ENCODE measurements at regions not wholly inside any gene's neighbourhood (a gene's known extent, or its start where the extent isn't known, plus 50 kb on each side); places are given as distances from the start of the nearest gene placed in this dataset.
"Not testable (repeated sequence)": the region's sequence is repeated elsewhere in the genome, so short reads cannot be mapped to it uniquely, and the experiment has no call there.

- Histone ChIP-seq H3K4me3 (no peak overlapping the region), H3K36me3 (no peaks in the 10 kb centered on the region), H3K9me3 (no peaks in the 10 kb centered on the region), H3K4me1 (no peaks in the 10 kb centered on the region), H3K27ac (no peak overlapping the region), H3K27me3 (no peaks in the 10 kb centered on the region)
- no peak for DNase-seq
- TF ChIP-seq CTCF (IDR thresholded peaks at IDR 0.05) = no peak
- TF ChIP-seq POLR2A (IDR thresholded peaks at IDR 0.05) = no peak
- intact Hi-C loops (cut with DNase I) = no loop called here
- 29 to 44% methylated on average over 3 of the region's 3 CpGs for WGBS, 2 donors
Measured at GRCh38 chrX:139475432-139475831, 55.1 kb upstream of the F9 start.

- H3K9me3 ChIP-seq; H3K27me3 ChIP-seq; DNase-seq; H3K4me1 ChIP-seq; intact Hi-C loops (cut with DNase I); H3K27ac ChIP-seq; H3K4me3 ChIP-seq; H3K36me3 ChIP-seq: not testable (repeated sequence)
- 71 to 100% methylated on average over 1 of the region's 1 CpG for WGBS, 2 donors
Measured at GRCh38 chrX:139461945-139462344, 68.6 kb upstream of the F9 start.

- WGBS, 2 donors = 31% methylated on average over 1 of the region's 1 CpG; no CpG with 5 or more reads in 1 of the 2 donors
- intact Hi-C loops (cut with DNase I) = no loop called here
- no peaks in the 10 kb centered on the region for H3K36me3 ChIP-seq
- DNase-seq = no peak
- no peaks in the 10 kb centered on the region for H3K27me3 ChIP-seq
- TF ChIP-seq POLR2A (IDR thresholded peaks at IDR 0.05) = no peak
- no peak for TF ChIP-seq CTCF (IDR thresholded peaks at IDR 0.05)
- H3K4me1 ChIP-seq = no peaks in the 10 kb centered on the region
- no peaks in the 10 kb centered on the region for H3K9me3 ChIP-seq
- H3K4me3 ChIP-seq = no peak overlapping the region
- H3K27ac ChIP-seq = no peak overlapping the region
Measured at GRCh38 chrX:139454743-139455142, 75.8 kb upstream of the F9 start.

GRCh38 chrX:139448996-139449395, 81.5 kb upstream of the F9 start:
- Histone ChIP-seq H3K27me3 (no peaks in the 10 kb centered on the region), H3K9me3 (no peaks in the 10 kb centered on the region), H3K4me3 (no peak overlapping the region), H3K36me3 (no peaks in the 10 kb centered on the region), H3K27ac (no peak overlapping the region), H3K4me1 (no peaks in the 10 kb centered on the region)
- intact Hi-C loops (cut with DNase I) = no loop called here
- no peak for DNase-seq
- 13 to 43% methylated on average over 2 of the region's 2 CpGs for WGBS, 2 donors
- TF ChIP-seq CTCF (IDR thresholded peaks at IDR 0.05) = no peak
- TF ChIP-seq POLR2A (IDR thresholded peaks at IDR 0.05) = no peak

GRCh38 chrX:139446832-139447231, 83.7 kb upstream of the F9 start:
- no peak overlapping the region for H3K4me3 ChIP-seq
- no peaks in the 10 kb centered on the region for H3K4me1 ChIP-seq
- TF ChIP-seq POLR2A (IDR thresholded peaks at IDR 0.05) = no peak
- no peak for TF ChIP-seq CTCF (IDR thresholded peaks at IDR 0.05)
- H3K36me3 ChIP-seq = no peaks in the 10 kb centered on the region
- H3K27ac ChIP-seq = no peak overlapping the region
- intact Hi-C loops (cut with DNase I) = no loop called here
- no peaks in the 10 kb centered on the region for H3K27me3 ChIP-seq
- no peak for DNase-seq
- 88 to 91% methylated on average over 7 to 9 of the region's 40 CpGs for WGBS, 2 donors
- H3K9me3 ChIP-seq = no peaks in the 10 kb centered on the region

- TF ChIP-seq POLR2A (IDR thresholded peaks at IDR 0.05) (no peak), CTCF (IDR thresholded peaks at IDR 0.05) (no peak)
- Histone ChIP-seq H3K36me3 (no peaks in the 10 kb centered on the region), H3K4me1 (no peaks in the 10 kb centered on the region), H3K27ac (no peak overlapping the region), H3K9me3 (no peaks in the 10 kb centered on the region), H3K4me3 (no peak overlapping the region), H3K27me3 (no peaks in the 10 kb centered on the region)
- 13 to 18% methylated on average over 2 of the region's 2 CpGs for WGBS, 2 donors
- DNase-seq = no peak
- intact Hi-C loops (cut with DNase I) = no loop called here
Measured at GRCh38 chrX:139429913-139430312, 100.6 kb upstream of the F9 start.

All from esophagus squamous epithelium (tissue), 5 donors.